GM23338 (cell line): ENCODE measurements at regions not wholly inside any gene's neighbourhood (a gene's known extent, or its start where the extent isn't known, plus 50 kb on each side); places are given as distances from the start of the nearest gene placed in this dataset.

Experiments
- ATAC-seq: fragments of 200-7000 bp; cut with Tn5 transposase; 3 replicates; pipeline ENCODE4 v1.9.1; 2020
- DNase-seq: peaks from one replicate; pipeline ENCODE4 v3.0.0-alpha.2; 2015; ENCODE audit warnings: low spot score
- H2AFZ ChIP-seq: fragments of 200-600 bp; sonication (generic); 2 replicates; pipeline ENCODE4 v1.8.0; 2016; ENCODE audit warnings: antibody characterized with exemption, mild to moderate bottlenecking, moderate library complexity
- H3F3A ChIP-seq: fragments of 200-600 bp; sonication (generic); replicated peaks from 2 replicates; pipeline ENCODE4 v1.8.0; 2017; ENCODE audit warnings: antibody characterized with exemption, mixed run types, low read depth
- H3K27ac ChIP-seq: fragments of 200-600 bp; sonication (generic); 2 replicates; pipeline ENCODE4 v1.6.1; 2016; ENCODE audit warnings: low read depth
- H3K27me3 ChIP-seq: fragments of 200-600 bp; sonication (generic); 2 replicates; pipeline ENCODE4 v1.8.0; 2016; ENCODE audit warnings: mild to moderate bottlenecking, mixed run types, moderate library complexity; ENCODE audit not compliant: insufficient read depth
- H3K36me3 ChIP-seq: fragments of 200-600 bp; sonication (generic); 2 replicates; pipeline ENCODE4 v1.8.0; 2016; ENCODE audit warnings: mild to moderate bottlenecking; ENCODE audit not compliant: insufficient read depth
- H3K4me1 ChIP-seq: fragments of 200-600 bp; sonication (generic); 2 replicates; pipeline ENCODE4 v1.8.0; 2016; ENCODE audit warnings: mild to moderate bottlenecking, moderate library complexity; ENCODE audit not compliant: insufficient read depth
- H3K4me2 ChIP-seq: fragments of 200-600 bp; sonication (generic); 2 replicates; pipeline ENCODE4 v1.7.1; 2017; ENCODE audit warnings: mixed run types
- H3K4me3 ChIP-seq: fragments of 200-600 bp; sonication (generic); 2 replicates; pipeline ENCODE4 v1.6.1; 2016; ENCODE audit warnings: mixed run types
- H3K79me2 ChIP-seq: fragments of 200-600 bp; sonication (generic); replicated peaks from 2 replicates; pipeline ENCODE4 v1.8.0; 2017; ENCODE audit warnings: mild to moderate bottlenecking; ENCODE audit not compliant: insufficient read depth
- H3K9me2 ChIP-seq: fragments of 200-600 bp; sonication (generic); 2 replicates; pipeline ENCODE4 v1.8.0; 2017; ENCODE audit not compliant: insufficient read depth
- H4K20me1 ChIP-seq: fragments of 200-600 bp; sonication (generic); replicated peaks from 2 replicates; pipeline ENCODE4 v1.8.0; 2017; ENCODE audit warnings: mild to moderate bottlenecking; ENCODE audit not compliant: insufficient read depth
- H3K27ac Mint-ChIP-seq: 2 replicates; pipeline ENCODE4 v1.8.0; 2020; ENCODE audit warnings: inconsistent platforms, mild to moderate bottlenecking, moderate library complexity, mixed read lengths
- H3K27me3 Mint-ChIP-seq: 3 replicates; pipeline ENCODE4 v1.8.0; 2022; ENCODE audit warnings: low read depth, mild to moderate bottlenecking, moderate library complexity, mixed read lengths, inconsistent platforms; ENCODE audit not compliant: insufficient read depth, poor library complexity
- H3K36me3 Mint-ChIP-seq: 3 replicates; pipeline ENCODE4 v1.8.0; 2021; ENCODE audit warnings: low read depth, mild to moderate bottlenecking, inconsistent platforms, moderate library complexity, mixed read lengths
- H3K4me1 Mint-ChIP-seq: 3 replicates; pipeline ENCODE4 v1.8.0; 2020; ENCODE audit warnings: mild to moderate bottlenecking, inconsistent platforms, mixed read lengths
- H3K4me3 Mint-ChIP-seq: 3 replicates; pipeline ENCODE4 v1.8.0; 2021; ENCODE audit warnings: moderate library complexity, mild to moderate bottlenecking, inconsistent platforms, mixed read lengths
- H3K9me3 Mint-ChIP-seq: 3 replicates; pipeline ENCODE4 v1.8.0; 2020; ENCODE audit warnings: moderate library complexity, mild to moderate bottlenecking, inconsistent platforms, mixed read lengths
- EZH2 ChIP-seq: fragments of 200-600 bp; sonication (generic); IDR thresholded peaks from one replicate; pipeline ENCODE4 v1.8.0; 2017; ENCODE audit warnings: antibody characterized with exemption, mild to moderate bottlenecking, low read depth; ENCODE audit not compliant: unreplicated experiment
- EZH2phosphoT487 ChIP-seq: fragments of 200-600 bp; sonication (generic); IDR thresholded peaks from one replicate; pipeline ENCODE4 v1.8.1; 2018; ENCODE audit warnings: antibody characterized with exemption; ENCODE audit not compliant: unreplicated experiment
- JUNB ChIP-seq: IDR thresholded peaks from one replicate; pipeline ENCODE4 v1.6.1; 2016; ENCODE audit warnings: antibody characterized with exemption; ENCODE audit not compliant: unreplicated experiment
- NANOG ChIP-seq: IDR thresholded peaks from 2 replicates; pipeline ENCODE4 v1.6.1; 2016; ENCODE audit warnings: antibody characterized with exemption, borderline replicate concordance
- STAT1 ChIP-seq: IDR thresholded peaks from one replicate; pipeline ENCODE4 v1.6.1; 2016; ENCODE audit warnings: antibody characterized with exemption; ENCODE audit not compliant: unreplicated experiment
- ZNF114 ChIP-seq: fragments of 250-450 bp; sonication (Bioruptor Pico); IDR thresholded peaks from 2 replicates; pipeline ENCODE4 v1.5.0; 2020; ENCODE audit warnings: mild to moderate bottlenecking, moderate library complexity
- ZNF331 ChIP-seq: fragments of 250-450 bp; sonication (Bioruptor Pico); IDR thresholded peaks from 2 replicates; pipeline ENCODE4 v1.5.0; 2020; ENCODE audit warnings: low read depth, mild to moderate bottlenecking, moderate library complexity
- TF ChIP-seq, protein P1 (sequence below): IDR thresholded peaks from one replicate; pipeline ENCODE4 v1.6.1; 2018; ENCODE audit warnings: antibody characterized with exemption; ENCODE audit not compliant: unreplicated experiment
- TF ChIP-seq, protein P2 (sequence below): fragments of 250-450 bp; sonication (Bioruptor Pico); IDR thresholded peaks from 2 replicates; pipeline ENCODE4 v1.5.0; 2020; ENCODE audit warnings: mild to moderate bottlenecking, moderate library complexity

DNA sequence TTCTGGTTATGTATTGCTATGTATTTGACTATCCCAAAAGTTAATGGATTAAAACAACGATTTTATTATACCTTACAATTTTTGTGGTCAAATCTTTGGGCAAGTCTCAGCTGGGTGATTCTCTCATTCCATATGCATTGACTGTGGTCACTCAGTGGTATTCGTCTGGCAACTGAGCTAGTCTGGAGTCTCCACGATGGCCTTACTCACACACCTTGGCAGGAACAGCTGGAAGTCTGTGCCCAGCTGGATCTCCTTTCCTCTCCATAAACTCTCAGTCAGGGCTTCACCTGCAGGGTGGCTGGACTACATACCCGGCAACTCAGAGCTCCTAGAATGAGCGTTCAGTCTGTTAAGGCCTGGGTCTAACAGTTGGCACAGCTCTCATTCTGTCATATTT lies 141.1 kb upstream of the WDFY3 start:
- TF ChIP-seq, protein P1, sequence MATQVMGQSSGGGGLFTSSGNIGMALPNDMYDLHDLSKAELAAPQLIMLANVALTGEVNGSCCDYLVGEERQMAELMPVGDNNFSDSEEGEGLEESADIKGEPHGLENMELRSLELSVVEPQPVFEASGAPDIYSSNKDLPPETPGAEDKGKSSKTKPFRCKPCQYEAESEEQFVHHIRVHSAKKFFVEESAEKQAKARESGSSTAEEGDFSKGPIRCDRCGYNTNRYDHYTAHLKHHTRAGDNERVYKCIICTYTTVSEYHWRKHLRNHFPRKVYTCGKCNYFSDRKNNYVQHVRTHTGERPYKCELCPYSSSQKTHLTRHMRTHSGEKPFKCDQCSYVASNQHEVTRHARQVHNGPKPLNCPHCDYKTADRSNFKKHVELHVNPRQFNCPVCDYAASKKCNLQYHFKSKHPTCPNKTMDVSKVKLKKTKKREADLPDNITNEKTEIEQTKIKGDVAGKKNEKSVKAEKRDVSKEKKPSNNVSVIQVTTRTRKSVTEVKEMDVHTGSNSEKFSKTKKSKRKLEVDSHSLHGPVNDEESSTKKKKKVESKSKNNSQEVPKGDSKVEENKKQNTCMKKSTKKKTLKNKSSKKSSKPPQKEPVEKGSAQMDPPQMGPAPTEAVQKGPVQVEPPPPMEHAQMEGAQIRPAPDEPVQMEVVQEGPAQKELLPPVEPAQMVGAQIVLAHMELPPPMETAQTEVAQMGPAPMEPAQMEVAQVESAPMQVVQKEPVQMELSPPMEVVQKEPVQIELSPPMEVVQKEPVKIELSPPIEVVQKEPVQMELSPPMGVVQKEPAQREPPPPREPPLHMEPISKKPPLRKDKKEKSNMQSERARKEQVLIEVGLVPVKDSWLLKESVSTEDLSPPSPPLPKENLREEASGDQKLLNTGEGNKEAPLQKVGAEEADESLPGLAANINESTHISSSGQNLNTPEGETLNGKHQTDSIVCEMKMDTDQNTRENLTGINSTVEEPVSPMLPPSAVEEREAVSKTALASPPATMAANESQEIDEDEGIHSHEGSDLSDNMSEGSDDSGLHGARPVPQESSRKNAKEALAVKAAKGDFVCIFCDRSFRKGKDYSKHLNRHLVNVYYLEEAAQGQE = no peak
- TF ChIP-seq EZH2phosphoT487 (no peak), JUNB (no peak), ZNF114 (no peak), ZNF331 (no peak)
- H3K4me2 ChIP-seq = no peak overlapping the region
- Mint-ChIP-seq H3K9me3 (no peaks in the 10 kb centered on the region), H3K27ac (no peak overlapping the region), H3K36me3 (no peaks in the 10 kb centered on the region), H3K4me3 (no peak overlapping the region), H3K4me1 (no peaks in the 10 kb centered on the region), H3K27me3 (no peaks in the 10 kb centered on the region)
- H3K79me2 ChIP-seq = no peaks in the 10 kb centered on the region
- no peaks in the 10 kb centered on the region for H3K36me3 ChIP-seq
- DNase-seq (no peak), ATAC-seq (no peak)
- H4K20me1 ChIP-seq = no peaks in the 10 kb centered on the region
- H3K9me2 ChIP-seq = peaks cover 8% of the 10 kb centered on the region
- H3K4me1 ChIP-seq = no peaks in the 10 kb centered on the region
- no peaks in the 10 kb centered on the region for H3F3A ChIP-seq
- H3K4me3 ChIP-seq = no peak overlapping the region
- no peaks in the 10 kb centered on the region for H3K27me3 ChIP-seq
- no peak overlapping the region for H3K27ac ChIP-seq
- H2AFZ ChIP-seq = no peak overlapping the region

DNA sequence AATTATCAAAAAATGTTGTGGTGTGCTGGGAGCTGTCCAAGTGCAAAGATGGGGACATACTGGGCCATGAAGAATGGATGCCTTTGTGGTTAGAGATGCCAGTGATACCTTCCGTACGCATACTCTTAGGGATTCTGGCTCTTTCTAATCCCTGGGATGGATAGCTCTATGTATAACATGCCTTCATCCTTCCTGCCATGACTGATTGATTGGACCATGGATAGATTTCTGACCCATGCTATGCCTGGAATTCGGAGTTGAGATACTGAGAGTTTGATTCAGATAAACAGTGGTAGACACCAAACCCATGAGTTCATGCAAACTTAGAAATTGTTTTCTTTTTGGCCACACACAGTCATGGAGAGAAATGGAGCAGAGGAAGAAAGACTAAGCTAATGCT lies 147.2 kb upstream of the WDFY3 start:
- no peak for DNase-seq
- H4K20me1 ChIP-seq = no peaks in the 10 kb centered on the region
- H3K4me2 ChIP-seq = no peak overlapping the region
- Mint-ChIP-seq H3K27me3 (no peaks in the 10 kb centered on the region), H3K9me3 (peaks cover 3% of the 10 kb centered on the region; the same call in 1 of the 3 replicates), H3K4me3 (no peak overlapping the region), H3K4me1 (peaks cover 2% of the 10 kb centered on the region; the same call in 1 of the 3 replicates), H3K36me3 (no peaks in the 10 kb centered on the region), H3K27ac (no peak overlapping the region)
- H3K4me1 ChIP-seq = no peaks in the 10 kb centered on the region
- no peak overlapping the region for H2AFZ ChIP-seq
- no peaks in the 10 kb centered on the region for H3K27me3 ChIP-seq
- H3K9me2 ChIP-seq = peaks cover 22% of the 10 kb centered on the region; the same call in 1 of the 2 replicates
- H3K4me3 ChIP-seq = no peak overlapping the region
- H3K27ac ChIP-seq = no peak overlapping the region
- no peak for ATAC-seq
- no peaks in the 10 kb centered on the region for H3F3A ChIP-seq
- no peaks in the 10 kb centered on the region for H3K79me2 ChIP-seq
- TF ChIP-seq, protein P2, sequence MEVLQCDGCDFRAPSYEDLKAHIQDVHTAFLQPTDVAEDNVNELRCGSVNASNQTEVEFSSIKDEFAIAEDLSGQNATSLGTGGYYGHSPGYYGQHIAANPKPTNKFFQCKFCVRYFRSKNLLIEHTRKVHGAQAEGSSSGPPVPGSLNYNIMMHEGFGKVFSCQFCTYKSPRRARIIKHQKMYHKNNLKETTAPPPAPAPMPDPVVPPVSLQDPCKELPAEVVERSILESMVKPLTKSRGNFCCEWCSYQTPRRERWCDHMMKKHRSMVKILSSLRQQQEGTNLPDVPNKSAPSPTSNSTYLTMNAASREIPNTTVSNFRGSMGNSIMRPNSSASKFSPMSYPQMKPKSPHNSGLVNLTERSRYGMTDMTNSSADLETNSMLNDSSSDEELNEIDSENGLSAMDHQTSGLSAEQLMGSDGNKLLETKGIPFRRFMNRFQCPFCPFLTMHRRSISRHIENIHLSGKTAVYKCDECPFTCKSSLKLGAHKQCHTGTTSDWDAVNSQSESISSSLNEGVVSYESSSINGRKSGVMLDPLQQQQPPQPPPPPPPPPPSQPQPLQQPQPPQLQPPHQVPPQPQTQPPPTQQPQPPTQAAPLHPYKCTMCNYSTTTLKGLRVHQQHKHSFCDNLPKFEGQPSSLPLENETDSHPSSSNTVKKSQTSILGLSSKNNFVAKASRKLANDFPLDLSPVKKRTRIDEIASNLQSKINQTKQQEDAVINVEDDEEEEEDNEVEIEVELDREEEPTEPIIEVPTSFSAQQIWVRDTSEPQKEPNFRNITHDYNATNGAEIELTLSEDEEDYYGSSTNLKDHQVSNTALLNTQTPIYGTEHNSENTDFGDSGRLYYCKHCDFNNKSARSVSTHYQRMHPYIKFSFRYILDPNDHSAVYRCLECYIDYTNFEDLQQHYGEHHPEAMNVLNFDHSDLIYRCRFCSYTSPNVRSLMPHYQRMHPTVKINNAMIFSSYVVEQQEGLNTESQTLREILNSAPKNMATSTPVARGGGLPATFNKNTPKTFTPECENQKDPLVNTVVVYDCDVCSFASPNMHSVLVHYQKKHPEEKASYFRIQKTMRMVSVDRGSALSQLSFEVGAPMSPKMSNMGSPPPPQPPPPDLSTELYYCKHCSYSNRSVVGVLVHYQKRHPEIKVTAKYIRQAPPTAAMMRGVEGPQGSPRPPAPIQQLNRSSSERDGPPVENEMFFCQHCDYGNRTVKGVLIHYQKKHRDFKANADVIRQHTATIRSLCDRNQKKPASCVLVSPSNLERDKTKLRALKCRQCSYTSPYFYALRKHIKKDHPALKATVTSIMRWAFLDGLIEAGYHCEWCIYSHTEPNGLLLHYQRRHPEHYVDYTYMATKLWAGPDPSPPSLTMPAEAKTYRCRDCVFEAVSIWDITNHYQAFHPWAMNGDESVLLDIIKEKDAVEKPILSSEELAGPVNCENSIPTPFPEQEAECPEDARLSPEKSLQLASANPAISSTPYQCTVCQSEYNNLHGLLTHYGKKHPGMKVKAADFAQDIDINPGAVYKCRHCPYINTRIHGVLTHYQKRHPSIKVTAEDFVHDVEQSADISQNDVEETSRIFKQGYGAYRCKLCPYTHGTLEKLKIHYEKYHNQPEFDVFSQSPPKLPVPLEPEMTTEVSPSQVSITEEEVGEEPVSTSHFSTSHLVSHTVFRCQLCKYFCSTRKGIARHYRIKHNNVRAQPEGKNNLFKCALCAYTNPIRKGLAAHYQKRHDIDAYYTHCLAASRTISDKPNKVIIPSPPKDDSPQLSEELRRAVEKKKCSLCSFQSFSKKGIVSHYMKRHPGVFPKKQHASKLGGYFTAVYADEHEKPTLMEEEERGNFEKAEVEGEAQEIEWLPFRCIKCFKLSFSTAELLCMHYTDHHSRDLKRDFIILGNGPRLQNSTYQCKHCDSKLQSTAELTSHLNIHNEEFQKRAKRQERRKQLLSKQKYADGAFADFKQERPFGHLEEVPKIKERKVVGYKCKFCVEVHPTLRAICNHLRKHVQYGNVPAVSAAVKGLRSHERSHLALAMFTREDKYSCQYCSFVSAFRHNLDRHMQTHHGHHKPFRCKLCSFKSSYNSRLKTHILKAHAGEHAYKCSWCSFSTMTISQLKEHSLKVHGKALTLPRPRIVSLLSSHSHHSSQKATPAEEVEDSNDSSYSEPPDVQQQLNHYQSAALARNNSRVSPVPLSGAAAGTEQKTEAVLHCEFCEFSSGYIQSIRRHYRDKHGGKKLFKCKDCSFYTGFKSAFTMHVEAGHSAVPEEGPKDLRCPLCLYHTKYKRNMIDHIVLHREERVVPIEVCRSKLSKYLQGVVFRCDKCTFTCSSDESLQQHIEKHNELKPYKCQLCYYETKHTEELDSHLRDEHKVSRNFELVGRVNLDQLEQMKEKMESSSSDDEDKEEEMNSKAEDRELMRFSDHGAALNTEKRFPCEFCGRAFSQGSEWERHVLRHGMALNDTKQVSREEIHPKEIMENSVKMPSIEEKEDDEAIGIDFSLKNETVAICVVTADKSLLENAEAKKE (CRISPR knock-in tag) = no peak
- TF ChIP-seq NANOG = no peak
- TF ChIP-seq STAT1 = no peak
- TF ChIP-seq EZH2phosphoT487 = no peak
- no peak for TF ChIP-seq JUNB
- no peak for TF ChIP-seq EZH2
- no peaks in the 10 kb centered on the region for H3K36me3 ChIP-seq
